ENCODE measurements at regions not wholly inside any gene's neighbourhood (a gene's known extent, or its start where the extent isn't known, plus 50 kb on each side); places are given as distances from the start of the nearest gene placed in this dataset.

DNA sequence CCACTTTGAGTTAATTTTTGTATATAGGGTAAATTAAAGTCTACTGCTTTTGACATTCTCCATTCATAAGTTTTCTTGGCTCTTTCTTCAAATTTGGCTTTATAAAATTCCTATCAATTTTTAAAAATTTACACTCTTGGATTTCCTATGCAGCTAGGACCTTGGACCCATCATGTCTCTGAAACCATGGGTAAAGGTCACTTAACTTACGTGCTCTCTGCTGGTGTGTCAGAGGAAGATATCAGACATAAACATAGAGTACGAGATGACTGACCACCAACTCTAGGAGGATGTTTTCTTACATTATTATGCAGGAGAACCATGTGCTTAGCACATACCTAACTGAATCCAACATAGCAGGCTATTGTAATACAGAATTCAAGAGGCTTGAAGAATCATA lies 62.5 kb upstream of the C1GALT1C1 start:
- ATAC-seq: no peak
- ChIA-PET POLR2A (interaction anchor here (1.2 kb wide), 1 partner anchor 61 kb away, joined by 3 read pairs; no protein-coding TSS in a partner anchor), CTCF (no interaction called here)
- no peaks in the 10 kb centered on the region for H3K36me3 Mint-ChIP-seq (ENCODE audit: low read depth)
- intact Hi-C loops (cut with micrococcal nuclease): no loop called here
- TF ChIP-seq, protein P1, sequence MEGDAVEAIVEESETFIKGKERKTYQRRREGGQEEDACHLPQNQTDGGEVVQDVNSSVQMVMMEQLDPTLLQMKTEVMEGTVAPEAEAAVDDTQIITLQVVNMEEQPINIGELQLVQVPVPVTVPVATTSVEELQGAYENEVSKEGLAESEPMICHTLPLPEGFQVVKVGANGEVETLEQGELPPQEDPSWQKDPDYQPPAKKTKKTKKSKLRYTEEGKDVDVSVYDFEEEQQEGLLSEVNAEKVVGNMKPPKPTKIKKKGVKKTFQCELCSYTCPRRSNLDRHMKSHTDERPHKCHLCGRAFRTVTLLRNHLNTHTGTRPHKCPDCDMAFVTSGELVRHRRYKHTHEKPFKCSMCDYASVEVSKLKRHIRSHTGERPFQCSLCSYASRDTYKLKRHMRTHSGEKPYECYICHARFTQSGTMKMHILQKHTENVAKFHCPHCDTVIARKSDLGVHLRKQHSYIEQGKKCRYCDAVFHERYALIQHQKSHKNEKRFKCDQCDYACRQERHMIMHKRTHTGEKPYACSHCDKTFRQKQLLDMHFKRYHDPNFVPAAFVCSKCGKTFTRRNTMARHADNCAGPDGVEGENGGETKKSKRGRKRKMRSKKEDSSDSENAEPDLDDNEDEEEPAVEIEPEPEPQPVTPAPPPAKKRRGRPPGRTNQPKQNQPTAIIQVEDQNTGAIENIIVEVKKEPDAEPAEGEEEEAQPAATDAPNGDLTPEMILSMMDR (IDR thresholded peaks at IDR 0.05): no peak
- no peak overlapping the region for H3K27ac Mint-ChIP-seq
- no peak for DNase-seq
- peaks cover 3% of the 10 kb centered on the region for H3K9me3 Mint-ChIP-seq
- H3K4me3 Mint-ChIP-seq: no peak overlapping the region
- no peaks in the 10 kb centered on the region for H3K27me3 Mint-ChIP-seq
- peaks cover 28% of the 10 kb centered on the region for H3K4me1 Mint-ChIP-seq (ENCODE audit: low read depth)

DNA sequence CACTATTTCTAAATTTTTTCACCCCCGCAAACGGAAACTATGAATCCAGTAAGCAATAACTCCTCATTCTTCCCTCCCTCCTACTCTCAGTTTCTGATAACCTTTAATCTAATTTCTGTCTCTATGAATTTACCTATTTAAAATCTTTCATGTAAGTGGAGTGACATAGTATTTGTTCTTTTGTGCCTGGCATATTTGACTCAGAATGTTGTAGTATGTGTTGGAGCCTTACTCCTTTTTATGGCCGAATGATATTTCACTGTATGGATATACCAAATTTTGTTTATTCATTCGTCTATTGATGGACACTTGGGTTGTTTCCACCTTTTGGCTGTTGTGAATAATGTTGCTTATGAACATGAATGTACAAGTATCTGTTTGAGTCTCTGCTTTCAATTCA lies 61.1 kb upstream of the C1GALT1C1 start:
- peaks cover 19% of the 10 kb centered on the region for H3K4me1 Mint-ChIP-seq (ENCODE audit: low read depth)
- no peak overlapping the region for H3K4me3 Mint-ChIP-seq
- H3K27me3 Mint-ChIP-seq: no peaks in the 10 kb centered on the region
- peaks cover 2% of the 10 kb centered on the region for H3K9me3 Mint-ChIP-seq
- ChIA-PET POLR2A (no interaction called here), CTCF (no interaction called here)
- DNase-seq (no peak), ATAC-seq (no peak)
- intact Hi-C loops (cut with micrococcal nuclease): no loop called here
- TF ChIP-seq, protein P1 (IDR thresholded peaks at IDR 0.05): no peak
- H3K27ac Mint-ChIP-seq: no peak overlapping the region
- no peaks in the 10 kb centered on the region for H3K36me3 Mint-ChIP-seq (ENCODE audit: low read depth)

DNA sequence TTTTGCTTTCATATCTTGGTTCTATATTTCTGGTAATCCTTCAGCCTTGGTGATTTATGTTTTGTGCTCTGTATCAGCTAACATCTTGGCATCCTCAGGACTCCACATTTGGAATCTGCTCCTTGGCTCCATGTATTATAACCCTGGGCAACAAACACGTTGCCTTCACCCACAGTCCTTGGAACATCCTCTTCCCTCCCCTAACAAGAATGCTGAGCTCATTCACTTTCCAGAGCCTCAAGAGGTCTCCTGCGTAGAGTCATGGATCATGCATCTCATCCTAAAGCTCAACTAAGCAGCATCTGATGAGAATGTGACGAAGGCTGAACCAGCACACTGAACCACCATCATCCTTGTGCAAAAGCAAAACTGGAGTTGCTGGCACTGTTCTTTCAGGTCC lies 60.5 kb upstream of the C1GALT1C1 start:
- DNase-seq (no peak), ATAC-seq (no peak)
- H3K9me3 Mint-ChIP-seq: peaks cover 2% of the 10 kb centered on the region
- H3K36me3 Mint-ChIP-seq (ENCODE audit: low read depth): no peaks in the 10 kb centered on the region
- ChIA-PET POLR2A (interaction anchor here (0.7 kb wide), 1 partner anchor 15 kb away, joined by 6 read pairs; no protein-coding TSS in a partner anchor), CTCF (no interaction called here)
- H3K4me1 Mint-ChIP-seq (ENCODE audit: low read depth): peaks cover 19% of the 10 kb centered on the region
- H3K27ac Mint-ChIP-seq: no peak overlapping the region
- no peak overlapping the region for H3K4me3 Mint-ChIP-seq
- H3K27me3 Mint-ChIP-seq: no peaks in the 10 kb centered on the region
- intact Hi-C loops (cut with micrococcal nuclease): no loop called here
- TF ChIP-seq, protein P1 (IDR thresholded peaks at IDR 0.05): no peak

DNA sequence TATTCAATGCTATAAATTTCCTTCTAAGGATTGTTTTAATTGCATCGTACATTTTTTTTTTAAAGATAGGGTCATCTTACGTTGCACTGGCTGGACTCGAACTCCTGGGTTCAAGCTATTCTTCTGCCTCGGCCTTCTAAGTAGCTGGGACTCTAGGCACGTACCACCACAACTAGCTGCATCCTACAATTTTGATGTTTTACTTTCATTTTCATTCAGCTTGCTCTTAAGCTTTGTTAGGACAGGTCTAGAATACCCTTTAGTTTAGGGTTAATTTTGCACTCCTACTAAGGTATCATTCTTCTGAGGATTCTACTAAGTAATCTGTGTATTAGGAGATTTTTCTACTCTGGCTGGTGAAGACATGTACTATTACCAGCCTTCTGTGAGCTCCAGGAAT lies 50.2 kb upstream of the C1GALT1C1 start:
- Mint-ChIP-seq H3K9me3 (peaks cover 7% of the 10 kb centered on the region), H3K36me3 (ENCODE audit: low read depth) (peaks cover 6% of the 10 kb centered on the region), H3K4me3 (no peak overlapping the region), H3K27ac (no peak overlapping the region), H3K27me3 (no peaks in the 10 kb centered on the region), H3K4me1 (ENCODE audit: low read depth) (peaks cover 24% of the 10 kb centered on the region)
- ATAC-seq (peak; percentile 15), DNase-seq (no peak)
- TF ChIP-seq, protein P1 (IDR thresholded peaks at IDR 0.05): no peak
- ChIA-PET CTCF (no interaction called here), POLR2A (no interaction called here)
- intact Hi-C loops (cut with micrococcal nuclease): no loop called here

Measured in activated CD8-positive, alpha-beta T cell treated with anti-CD3 and anti-CD28 coated beads for 36 hours (primary cell).